Liver (tissue), 3 donors: ENCODE measurements at regions not wholly inside any gene's neighbourhood (a gene's known extent, or its start where the extent isn't known, plus 50 kb on each side); places are given as distances from the start of the nearest gene placed in this dataset.

Experiments
- CTCF ChIP-seq: fragments of 150-350 bp; IDR thresholded peaks from 2 replicates; pipeline ENCODE4 v1.5.1; 2017; ENCODE audit warnings: improper control_type of control experiment, low read depth, low read length; ENCODE audit not compliant: missing input control
- EGR1 ChIP-seq, 2 donors: IDR thresholded peaks; 2 replicates each; pipeline ENCODE4 v1.6.1; 2016 to 2018; ENCODE audit warnings: antibody characterized with exemption in 2 of 2, low read depth in 2 of 2
- FOXA1 ChIP-seq: IDR thresholded peaks from 2 replicates; pipeline ENCODE4 v1.6.1; 2016; ENCODE audit warnings: antibody characterized with exemption
- JUND ChIP-seq, 2 donors: IDR thresholded peaks; 2 replicates each; pipeline ENCODE4 v1.6.1; 2016; ENCODE audit warnings: antibody characterized with exemption in 2 of 2
- RAD21 ChIP-seq, 2 donors: IDR thresholded peaks; 2 replicates each; pipeline ENCODE4 v1.6.1; 2016; ENCODE audit warnings: antibody characterized with exemption in 2 of 2, mild to moderate bottlenecking in 2 of 2
- RXRA ChIP-seq, 2 donors: IDR thresholded peaks; 2 replicates each; pipeline ENCODE4 v1.6.1; 2017 to 2018; ENCODE audit warnings: antibody characterized with exemption in 2 of 2, mild to moderate bottlenecking in 1 of 2
- SP1 ChIP-seq: IDR thresholded peaks from 2 replicates; pipeline ENCODE4 v1.6.1; 2018; ENCODE audit warnings: antibody characterized with exemption, mild to moderate bottlenecking
- TAF1 ChIP-seq: conservative IDR thresholded peaks from 2 replicates; pipeline ENCODE4 v1.6.1; 2016; ENCODE audit warnings: antibody characterized with exemption, mild to moderate bottlenecking
- YY1 ChIP-seq: IDR thresholded peaks from 2 replicates; pipeline ENCODE4 v1.6.1; 2016; ENCODE audit warnings: antibody characterized with exemption, mild to moderate bottlenecking
- TF ChIP-seq, protein P1 (sequence below): IDR thresholded peaks from 2 replicates; pipeline ENCODE4 v1.6.1; 2016; ENCODE audit warnings: antibody characterized with exemption
- TF ChIP-seq, protein P2 (sequence below): IDR thresholded peaks from 2 replicates; pipeline ENCODE4 v1.6.1; 2016; ENCODE audit warnings: antibody characterized with exemption
- donor health status: healthy.
- donor health status: healthy.

GRCh38 chr21:43290421-43291346 lies 121.9 kb downstream of the CRYAA start:
- no peak for TF ChIP-seq YY1
- no peak for TF ChIP-seq RAD21 (IDR thresholded peaks at IDR 0.05)
- TF ChIP-seq, protein P1, sequence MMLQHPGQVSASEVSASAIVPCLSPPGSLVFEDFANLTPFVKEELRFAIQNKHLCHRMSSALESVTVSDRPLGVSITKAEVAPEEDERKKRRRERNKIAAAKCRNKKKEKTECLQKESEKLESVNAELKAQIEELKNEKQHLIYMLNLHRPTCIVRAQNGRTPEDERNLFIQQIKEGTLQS, result no peak
- TF ChIP-seq CTCF, result no peak
- no peak for TF ChIP-seq TAF1
- TF ChIP-seq, protein P2, sequence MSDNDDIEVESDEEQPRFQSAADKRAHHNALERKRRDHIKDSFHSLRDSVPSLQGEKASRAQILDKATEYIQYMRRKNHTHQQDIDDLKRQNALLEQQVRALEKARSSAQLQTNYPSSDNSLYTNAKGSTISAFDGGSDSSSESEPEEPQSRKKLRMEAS, result no peak
- TF ChIP-seq FOXA1, result no peak
- TF ChIP-seq SP1, result no peak
- TF ChIP-seq RXRA (IDR thresholded peaks at IDR 0.05), result no peak
- no peak for TF ChIP-seq EGR1 (IDR thresholded peaks at IDR 0.05; ENCODE audit: low read depth in 2 of 2)
- no peak for TF ChIP-seq JUND (IDR thresholded peaks at IDR 0.05)
